CD4-positive, alpha-beta T cell treated with Interleukin-6 at 100 ng/mL for 8 hours (primary cell): ENCODE measurements at regions not wholly inside any gene's neighbourhood (a gene's known extent, or its start where the extent isn't known, plus 50 kb on each side); places are given as distances from the start of the nearest gene placed in this dataset.

Experiments used
- DNase-seq: peaks from one replicate; pipeline ENCODE4 v3.0.0-alpha.2; 2020; ENCODE audit warnings: mixed read lengths, low spot score

- no peak for DNase-seq
These were observed 473.3 kb downstream of the MRPL39 start for GRCh38 chr21:25133939-25134338.

DNA sequence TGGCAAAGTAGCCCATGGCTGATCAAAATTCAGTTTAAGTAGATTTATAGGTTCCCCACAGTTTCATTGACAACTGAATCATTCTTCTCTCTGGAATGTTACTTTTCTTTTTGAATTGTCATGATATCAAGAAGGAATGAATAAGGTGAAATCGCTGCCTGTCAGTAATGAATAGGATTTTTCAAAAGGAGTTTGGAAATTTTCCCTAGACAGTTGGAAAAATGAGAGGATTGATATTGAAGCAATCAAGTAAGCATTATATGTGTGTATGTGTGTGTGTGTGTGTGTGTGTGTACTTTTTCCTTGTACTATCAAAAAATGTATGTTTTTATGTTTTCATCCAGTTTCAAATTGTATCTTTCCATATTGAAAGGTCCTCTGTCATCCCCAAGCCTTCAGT, 479.5 kb downstream of the MRPL39 start:
- no peak for DNase-seq

GRCh38 chr21:25127007-25127406, 480.3 kb downstream of the MRPL39 start:
- DNase-seq = no peak

- no peak for DNase-seq
These were observed 480.7 kb downstream of the MRPL39 start for GRCh38 chr21:25126564-25126963.

DNA sequence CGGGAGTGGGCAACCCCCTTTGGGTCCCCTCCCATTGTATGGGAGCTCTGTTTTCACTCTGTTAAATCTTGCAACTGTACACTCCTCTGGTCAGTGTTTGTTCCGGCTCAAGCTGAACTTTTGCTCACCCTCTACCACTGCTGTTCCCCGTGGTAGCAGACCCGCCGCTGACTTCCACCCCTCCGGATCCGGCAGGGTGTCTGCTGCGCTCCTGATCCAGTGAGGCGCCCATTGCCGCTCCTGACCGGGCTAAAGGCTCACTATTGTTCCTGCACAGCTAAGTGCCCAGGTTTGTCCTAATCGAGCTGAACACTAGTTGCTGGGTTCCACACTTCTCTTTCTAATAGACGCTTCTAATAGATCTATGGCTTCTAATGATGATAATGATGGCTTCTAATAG, 488.6 kb downstream of the MRPL39 start:
- no peak for DNase-seq

GRCh38 chr21:25115021-25115420, 492.3 kb downstream of the MRPL39 start:
- DNase-seq = no peak

- DNase-seq = no peak
These were observed 499.6 kb downstream of the MRPL39 start for GRCh38 chr21:25107708-25108107.

DNA sequence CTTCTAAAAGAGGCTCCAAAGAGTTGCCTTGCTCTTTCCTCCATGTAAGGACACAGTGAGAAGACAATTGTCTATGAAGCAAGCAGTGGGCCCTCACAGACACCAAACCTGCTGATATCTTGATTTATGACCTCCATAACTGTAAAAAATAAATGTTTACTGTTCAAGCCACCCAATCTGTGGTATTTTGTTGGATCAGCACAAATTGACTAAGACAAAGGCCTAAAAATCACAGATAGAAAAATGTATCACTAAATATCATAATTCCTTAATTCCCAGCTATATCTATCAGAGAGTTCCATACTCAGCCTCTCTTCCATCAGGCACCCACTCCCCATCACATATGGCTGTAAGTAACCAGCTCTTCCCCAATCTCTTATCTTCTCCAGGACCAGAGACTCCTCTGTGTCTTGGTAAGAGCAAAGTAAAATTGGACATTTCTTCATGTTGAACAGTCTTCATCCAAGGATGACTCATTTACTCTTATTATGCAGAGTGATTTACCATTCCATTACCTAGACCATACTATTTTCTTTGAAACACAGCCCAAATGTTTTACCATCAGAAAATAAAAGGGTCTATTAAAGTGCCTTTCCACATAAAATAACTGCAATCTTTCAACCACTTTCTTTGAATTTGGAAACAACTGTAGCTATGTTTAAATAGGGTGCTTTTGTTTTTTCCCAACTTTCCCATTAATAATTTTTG, 503.6 kb downstream of the MRPL39 start:
- DNase-seq = no peak

DNA sequence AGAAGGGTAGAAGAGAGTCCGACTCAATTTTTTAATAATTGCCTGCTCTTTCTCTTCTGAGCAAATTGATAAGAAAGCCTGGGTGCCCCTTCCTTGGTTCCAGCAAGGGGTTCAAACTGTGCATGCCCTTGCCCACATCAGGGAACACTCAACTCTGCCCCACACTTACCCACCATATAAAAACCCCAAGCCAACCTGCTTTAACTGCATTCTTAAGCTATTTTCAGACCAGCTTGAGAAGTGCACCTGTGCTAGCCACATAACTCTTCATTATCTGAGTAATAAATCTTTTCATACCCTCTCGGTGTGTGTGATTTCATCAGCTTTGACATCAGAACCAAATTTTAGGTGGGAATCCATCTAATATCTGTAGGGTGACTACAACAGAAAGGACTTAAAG, 509.6 kb downstream of the MRPL39 start:
- DNase-seq = no peak

DNA sequence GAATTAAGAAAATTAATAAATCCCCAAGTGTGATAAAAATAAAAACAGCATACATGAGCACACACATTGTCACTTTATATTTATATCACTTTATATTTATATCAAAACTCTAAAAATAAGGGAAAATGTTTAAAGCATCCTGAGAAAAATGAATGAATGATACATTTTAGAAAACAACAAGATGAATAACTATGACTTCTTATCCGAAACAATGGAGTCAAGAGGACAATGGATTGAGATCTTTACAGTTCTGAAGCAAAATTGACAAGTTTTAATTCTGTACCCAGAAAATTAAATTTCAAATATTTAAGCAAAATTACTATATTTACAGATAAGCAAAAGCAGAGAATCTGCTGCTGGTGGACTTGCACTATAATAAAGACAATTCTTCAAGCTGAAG, 512.6 kb downstream of the MRPL39 start:
- DNase-seq = no peak

- no peak for DNase-seq
These were observed 514.8 kb downstream of the MRPL39 start for GRCh38 chr21:25092441-25093011.

GRCh38 chr21:25081096-25081495, 526.2 kb downstream of the MRPL39 start:
- no peak for DNase-seq

GRCh38 chr21:25080661-25081060, 526.6 kb downstream of the MRPL39 start:
- no peak for DNase-seq

GRCh38 chr21:25080141-25080540, 527.1 kb downstream of the MRPL39 start:
- no peak for DNase-seq

GRCh38 chr21:25079053-25079452, 528.2 kb downstream of the MRPL39 start:
- DNase-seq = no peak

DNA sequence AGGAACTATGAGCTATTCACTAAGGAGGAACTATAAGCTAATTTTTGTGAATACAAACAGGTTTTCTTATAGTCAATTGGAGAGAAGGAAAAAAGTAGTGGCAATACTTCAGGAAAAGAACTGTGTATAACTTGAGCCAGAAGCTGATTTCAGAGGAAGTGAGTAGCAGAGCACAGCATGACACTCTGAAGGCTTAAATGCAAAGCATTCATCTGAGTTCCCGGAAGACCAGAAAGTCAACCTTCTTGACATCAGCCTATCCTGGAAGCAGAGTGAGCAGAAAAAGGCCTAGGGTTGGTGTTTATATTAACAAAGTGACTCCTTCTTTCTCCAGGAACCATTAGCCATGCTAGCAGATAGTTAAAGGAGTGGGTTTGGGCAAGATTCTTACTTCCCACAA, 545.2 kb downstream of the MRPL39 start:
- DNase-seq = no peak

- no peak for DNase-seq
These were observed 552.6 kb downstream of the MRPL39 start for GRCh38 chr21:25054689-25055088.

GRCh38 chr21:25039461-25040380, 567.6 kb downstream of the MRPL39 start:
- no peak for DNase-seq

DNA sequence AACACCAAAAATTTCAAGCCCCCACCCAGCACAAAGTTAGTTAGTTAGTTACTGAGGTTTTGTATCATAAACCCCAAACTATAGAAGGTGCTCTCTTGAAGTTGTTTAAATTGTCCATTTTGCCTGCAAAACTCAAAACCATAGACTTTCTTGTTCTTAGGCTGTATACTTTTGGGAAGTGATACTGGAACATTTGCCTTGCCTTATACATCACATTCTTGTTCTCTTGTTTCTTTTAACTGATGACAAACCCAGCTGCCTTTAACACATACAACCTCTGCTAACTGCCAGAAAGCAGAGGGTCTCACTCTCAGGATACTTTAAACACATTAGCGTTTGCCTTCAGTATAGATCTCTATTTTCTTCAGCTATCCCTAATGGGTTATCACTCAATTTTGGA, 570.5 kb downstream of the MRPL39 start:
- DNase-seq = no peak

DNA sequence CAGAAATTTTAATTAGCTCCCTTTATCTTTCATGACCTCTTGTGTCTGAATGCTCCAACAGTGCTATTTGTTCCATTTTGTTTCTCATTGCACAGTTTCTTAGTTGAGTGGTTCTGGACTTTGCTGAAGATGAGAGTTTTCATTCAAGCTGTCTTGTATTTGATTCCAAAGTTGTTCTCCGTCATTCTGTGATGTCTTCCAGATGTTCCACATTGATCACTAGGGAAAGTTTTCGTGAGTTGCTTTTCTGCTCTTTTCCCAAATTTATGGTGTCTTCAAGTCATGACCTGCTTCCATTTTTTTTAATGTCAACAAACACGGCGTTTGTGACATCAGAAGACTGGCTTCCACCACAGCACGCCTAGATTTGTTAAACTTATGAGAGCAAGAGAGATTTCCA, 575.5 kb downstream of the MRPL39 start:
- no peak for DNase-seq

GRCh38 chr21:25029580-25029979, 577.7 kb downstream of the MRPL39 start:
- DNase-seq = no peak

DNA sequence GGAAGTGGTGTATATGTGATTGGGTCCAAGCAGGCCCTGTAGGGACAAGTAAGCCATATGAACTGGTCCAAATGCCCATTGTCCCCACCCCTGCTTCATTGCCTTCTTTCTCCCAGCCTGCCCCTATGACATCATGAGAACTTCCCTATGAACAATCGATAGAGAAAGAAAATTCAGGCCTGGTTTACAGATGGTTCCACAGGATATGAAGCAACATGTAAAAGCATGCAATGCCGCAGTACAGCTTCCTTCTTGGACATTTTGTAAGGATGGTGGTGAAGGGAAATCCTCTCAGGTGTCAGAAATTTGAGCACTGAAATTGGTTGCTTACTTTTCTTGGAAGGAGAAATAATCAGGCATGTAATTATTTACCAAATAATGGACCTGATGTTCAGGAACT, 581.7 kb downstream of the MRPL39 start:
- no peak for DNase-seq

DNA sequence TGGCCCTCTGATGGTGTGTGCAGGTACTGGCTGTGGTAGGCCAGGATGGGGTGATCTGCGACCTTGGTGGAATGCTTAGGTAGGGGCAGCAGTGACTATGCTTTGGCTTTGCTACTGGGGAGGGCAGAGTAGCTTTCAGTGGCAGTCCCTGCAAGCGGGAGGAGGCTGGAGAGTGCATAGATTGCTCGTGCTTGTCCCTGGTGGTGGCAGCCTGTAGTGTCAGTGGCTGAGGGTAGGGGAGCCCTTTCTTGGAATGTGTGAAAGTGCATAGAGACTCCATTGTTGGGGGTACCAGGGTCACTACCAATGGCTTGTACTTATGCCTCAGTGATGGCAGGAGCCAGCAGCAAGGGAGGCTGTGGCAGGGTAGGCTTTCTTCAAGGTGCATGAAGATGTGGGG, 582.6 kb downstream of the MRPL39 start:
- no peak for DNase-seq
